Liver (tissue), 7 donors: ENCODE measurements at regions not wholly inside any gene's neighbourhood (a gene's known extent, or its start where the extent isn't known, plus 50 kb on each side); places are given as distances from the start of the nearest gene placed in this dataset.

Source experiments
- DNase-seq: peaks from one replicate; pipeline ENCODE4 v3.0.0-alpha.2; 2017; ENCODE audit warnings: low spot score
- H3K27ac ChIP-seq, 2 donors: one replicate each; pipeline ENCODE4 v1.7.0; 2013; ENCODE audit warnings: inconsistent platforms in 2 of 2, low read length in 2 of 2, control low read depth in 1 of 2, low read depth in 1 of 2, mild to moderate bottlenecking in 1 of 2
- H3K27me3 ChIP-seq, 4 donors: one replicate each; pipeline versions ENCODE4 v1.6.1 to v1.7.0; 2013; ENCODE audit warnings: low read length in 3 of 4, inconsistent platforms in 1 of 4, mild to moderate bottlenecking in 1 of 4, moderate library complexity in 1 of 4; ENCODE audit not compliant: control insufficient read depth in 4 of 4, insufficient read depth in 4 of 4
- H3K36me3 ChIP-seq, 4 donors: one replicate each; pipeline versions ENCODE4 v1.6.1 to v1.7.0; 2013; ENCODE audit warnings: low read length in 3 of 4, mild to moderate bottlenecking in 3 of 4, low read depth in 1 of 4, moderate library complexity in 1 of 4; ENCODE audit not compliant: control insufficient read depth in 4 of 4, insufficient read depth in 3 of 4
- H3K4me1 ChIP-seq, 4 donors: one replicate each; pipeline versions ENCODE4 v1.6.1 to v1.7.0; 2013; ENCODE audit warnings: low read length in 3 of 4, mild to moderate bottlenecking in 3 of 4, moderate library complexity in 1 of 4; ENCODE audit not compliant: control insufficient read depth in 4 of 4, insufficient read depth in 4 of 4
- H3K4me3 ChIP-seq, 3 donors: one replicate each; pipeline versions ENCODE4 v1.6.1 to v1.7.0; 2013; ENCODE audit warnings: low read length in 3 of 3, control low read depth in 1 of 3, low read depth in 1 of 3, mild to moderate bottlenecking in 1 of 3
- H3K9ac ChIP-seq, 2 donors: one replicate each; pipeline ENCODE4 v1.7.0; 2013; ENCODE audit warnings: low read length in 2 of 2, mild to moderate bottlenecking in 2 of 2, moderate library complexity in 2 of 2, control low read depth in 1 of 2, low read depth in 1 of 2
- H3K9me3 ChIP-seq, 4 donors: one replicate each; pipeline versions ENCODE4 v1.6.1 to v1.7.0; 2013; ENCODE audit warnings: low read length in 3 of 4; ENCODE audit not compliant: control insufficient read depth in 4 of 4
- EGR1 ChIP-seq, 2 donors: IDR thresholded peaks; 2 replicates each; pipeline ENCODE4 v1.6.1; 2016 to 2018; ENCODE audit warnings: antibody characterized with exemption in 2 of 2, low read depth in 2 of 2
- FOXA1 ChIP-seq: IDR thresholded peaks from 2 replicates; pipeline ENCODE4 v1.6.1; 2016; ENCODE audit warnings: antibody characterized with exemption
- FOXA2 ChIP-seq: IDR thresholded peaks from 2 replicates; pipeline ENCODE4 v1.6.1; 2016; ENCODE audit warnings: antibody characterized with exemption
- HNF4A ChIP-seq, 2 donors: conservative IDR thresholded peaks; 2 replicates each; pipeline ENCODE4 v1.6.1; 2016; ENCODE audit warnings: antibody characterized with exemption in 2 of 2, mild to moderate bottlenecking in 2 of 2
- JUND ChIP-seq, 2 donors: IDR thresholded peaks; 2 replicates each; pipeline ENCODE4 v1.6.1; 2016; ENCODE audit warnings: antibody characterized with exemption in 2 of 2
- NR2F2 ChIP-seq: IDR thresholded peaks from 2 replicates; pipeline ENCODE4 v1.6.1; 2016; ENCODE audit warnings: antibody characterized with exemption
- RAD21 ChIP-seq, 2 donors: IDR thresholded peaks; 2 replicates each; pipeline ENCODE4 v1.6.1; 2016; ENCODE audit warnings: antibody characterized with exemption in 2 of 2, mild to moderate bottlenecking in 2 of 2
- REST ChIP-seq: IDR thresholded peaks from 2 replicates; pipeline ENCODE4 v1.6.1; 2016; ENCODE audit warnings: antibody characterized with exemption, mild to moderate bottlenecking
- SP1 ChIP-seq: IDR thresholded peaks from 2 replicates; pipeline ENCODE4 v1.6.1; 2018; ENCODE audit warnings: antibody characterized with exemption, mild to moderate bottlenecking
- TAF1 ChIP-seq: conservative IDR thresholded peaks from 2 replicates; pipeline ENCODE4 v1.6.1; 2016; ENCODE audit warnings: antibody characterized with exemption, mild to moderate bottlenecking
- YY1 ChIP-seq: IDR thresholded peaks from 2 replicates; pipeline ENCODE4 v1.6.1; 2016; ENCODE audit warnings: antibody characterized with exemption, mild to moderate bottlenecking
- ZBTB33 ChIP-seq: IDR thresholded peaks from 2 replicates; pipeline ENCODE4 v1.6.1; 2016; ENCODE audit warnings: antibody characterized with exemption
- WGBS: extraction: QIAGEN DNeasy Blood & Tissue Kit; methylation state at CpG from one replicate; pipeline ENCODE4 v1.1.7; 2013; 5-methylcytosine and 5-hydroxymethylcytosine counted together
- TF ChIP-seq, protein P1 (sequence below): IDR thresholded peaks from 2 replicates; pipeline ENCODE4 v1.6.1; 2016; ENCODE audit warnings: antibody characterized with exemption
- TF ChIP-seq, protein P2 (sequence below): IDR thresholded peaks from 2 replicates; pipeline ENCODE4 v1.6.1; 2016; ENCODE audit warnings: antibody characterized with exemption
- donor health status: healthy.
- donor health status: healthy.
- donor health status: healthy.
- donor health status: healthy.

GRCh38 chr2:145688156-145688555 lies 1168.2 kb upstream of the ZEB2 start:
- 77% methylated on average over 3 of the region's 3 CpGs for WGBS
- Histone ChIP-seq H3K4me1 (peaks cover 0 to 1% (median 0%) of the 10 kb centered on the region in 4 donors), H3K27ac (no peak overlapping the region), H3K36me3 (no peaks in the 10 kb centered on the region), H3K4me3 (no peak overlapping the region), H3K9ac (no peak overlapping the region), H3K9me3 (no peaks in the 10 kb centered on the region), H3K27me3 (no peaks in the 10 kb centered on the region)
- no peak for DNase-seq
- TF ChIP-seq REST (no peak), FOXA2 (no peak), HNF4A (conservative IDR thresholded peaks at IDR 0.05) (no peak), JUND (IDR thresholded peaks at IDR 0.05) (no peak), YY1 (no peak), SP1 (no peak), ZBTB33 (no peak), RAD21 (IDR thresholded peaks at IDR 0.05) (no peak)
- TF ChIP-seq, protein P1, sequence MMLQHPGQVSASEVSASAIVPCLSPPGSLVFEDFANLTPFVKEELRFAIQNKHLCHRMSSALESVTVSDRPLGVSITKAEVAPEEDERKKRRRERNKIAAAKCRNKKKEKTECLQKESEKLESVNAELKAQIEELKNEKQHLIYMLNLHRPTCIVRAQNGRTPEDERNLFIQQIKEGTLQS = no peak

GRCh38 chr2:145687442-145688134 lies 1167.7 kb upstream of the ZEB2 start:
- no peak overlapping the region for H3K9ac ChIP-seq
- H3K9me3 ChIP-seq = no peaks in the 10 kb centered on the region
- no peak for TF ChIP-seq FOXA1
- no peak for TF ChIP-seq EGR1 (IDR thresholded peaks at IDR 0.05; ENCODE audit: low read depth in 2 of 2)
- WGBS = 45% methylated on average over 4 of the region's 4 CpGs
- no peaks in the 10 kb centered on the region for H3K27me3 ChIP-seq
- no peak overlapping the region for H3K4me3 ChIP-seq
- no peak for DNase-seq
- H3K27ac ChIP-seq = no peak overlapping the region
- H3K36me3 ChIP-seq = no peaks in the 10 kb centered on the region
- H3K4me1 ChIP-seq = no peaks in the 10 kb centered on the region

GRCh38 chr2:145685383-145686050 lies 1165.6 kb upstream of the ZEB2 start:
- H3K4me3 ChIP-seq = no peak overlapping the region
- DNase-seq = no peak
- no peaks in the 10 kb centered on the region for H3K36me3 ChIP-seq
- H3K27me3 ChIP-seq = no peaks in the 10 kb centered on the region
- H3K4me1 ChIP-seq = no peaks in the 10 kb centered on the region
- no peaks in the 10 kb centered on the region for H3K9me3 ChIP-seq
- no peak overlapping the region for H3K9ac ChIP-seq
- WGBS = 87% methylated on average over 4 of the region's 4 CpGs
- H3K27ac ChIP-seq = no peak overlapping the region
- no peak for TF ChIP-seq RAD21 (IDR thresholded peaks at IDR 0.05)
- no peak for TF ChIP-seq TAF1
- no peak for TF ChIP-seq ZBTB33
- no peak for TF ChIP-seq HNF4A (conservative IDR thresholded peaks at IDR 0.05)
- TF ChIP-seq SP1 = no peak
- TF ChIP-seq NR2F2 = no peak
- TF ChIP-seq, protein P1 = no peak
- TF ChIP-seq, protein P2, sequence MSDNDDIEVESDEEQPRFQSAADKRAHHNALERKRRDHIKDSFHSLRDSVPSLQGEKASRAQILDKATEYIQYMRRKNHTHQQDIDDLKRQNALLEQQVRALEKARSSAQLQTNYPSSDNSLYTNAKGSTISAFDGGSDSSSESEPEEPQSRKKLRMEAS = no peak
- no peak for TF ChIP-seq FOXA2
- no peak for TF ChIP-seq REST
